ENCODE measurements at regions not wholly inside any gene's neighbourhood (a gene's known extent, or its start where the extent isn't known, plus 50 kb on each side); places are given as distances from the start of the nearest gene placed in this dataset.
A peak's percentile ranks its signal among the peaks of the same experiment; 100 is the strongest.

GRCh38 chr16:65767125-65767524 lies 599.4 kb upstream of the CDH5 start:
- H3K27ac ChIP-seq (ENCODE audit: low read length), result no peak overlapping the region
- DNase-seq, result peak; percentile 18
- 40% methylated on average over 4 of the region's 4 CpGs for WGBS (ENCODE audit: insufficient coverage)
- H3K9me3 ChIP-seq (replicated peaks; ENCODE audit: control insufficient read depth, low read depth, low read length), result no peaks in the 10 kb centered on the region
- H3K4me3 ChIP-seq (ENCODE audit: low read length), result no peak overlapping the region
- H3K27me3 ChIP-seq (ENCODE audit: control insufficient read depth, insufficient read depth, low read length), result no peaks in the 10 kb centered on the region
- no peaks in the 10 kb centered on the region for H3K4me1 ChIP-seq (ENCODE audit: control insufficient read depth, insufficient read depth, low read length)
- no peaks in the 10 kb centered on the region for H3K36me3 ChIP-seq (ENCODE audit: control insufficient read depth, insufficient read depth, low read length)

- Histone ChIP-seq H3K9me3 (replicated peaks; ENCODE audit: control insufficient read depth, low read depth, low read length) (no peaks in the 10 kb centered on the region), H3K27ac (ENCODE audit: low read length) (no peak overlapping the region), H3K4me3 (ENCODE audit: low read length) (no peak overlapping the region), H3K4me1 (ENCODE audit: control insufficient read depth, insufficient read depth, low read length) (no peaks in the 10 kb centered on the region), H3K36me3 (ENCODE audit: control insufficient read depth, insufficient read depth, low read length) (no peaks in the 10 kb centered on the region), H3K27me3 (ENCODE audit: control insufficient read depth, insufficient read depth, low read length) (no peaks in the 10 kb centered on the region)
- no peak for DNase-seq
- WGBS (ENCODE audit: insufficient coverage), result 80% methylated on average over 1 of the region's 7 CpGs
Measured at GRCh38 chr16:65763640-65764305, 602.7 kb upstream of the CDH5 start.

GRCh38 chr16:65760874-65761273 lies 605.6 kb upstream of the CDH5 start:
- no peaks in the 10 kb centered on the region for H3K36me3 ChIP-seq (ENCODE audit: control insufficient read depth, insufficient read depth, low read length)
- peaks cover 5% of the 10 kb centered on the region for H3K4me1 ChIP-seq (ENCODE audit: control insufficient read depth, insufficient read depth, low read length)
- H3K27me3 ChIP-seq (ENCODE audit: control insufficient read depth, insufficient read depth, low read length), result no peaks in the 10 kb centered on the region
- no peaks in the 10 kb centered on the region for H3K9me3 ChIP-seq (replicated peaks; ENCODE audit: control insufficient read depth, low read depth, low read length)
- DNase-seq, result no peak
- H3K4me3 ChIP-seq (ENCODE audit: low read length), result no peak overlapping the region
- no peak overlapping the region for H3K27ac ChIP-seq (ENCODE audit: low read length)
- no CpG with 5 or more reads among the region's 4 CpGs for WGBS (ENCODE audit: insufficient coverage)

- no peak for DNase-seq
- Histone ChIP-seq H3K4me3 (ENCODE audit: low read length) (no peak overlapping the region), H3K36me3 (ENCODE audit: control insufficient read depth, insufficient read depth, low read length) (no peaks in the 10 kb centered on the region), H3K27ac (ENCODE audit: low read length) (no peak overlapping the region), H3K4me1 (ENCODE audit: control insufficient read depth, insufficient read depth, low read length) (peaks cover 17% of the 10 kb centered on the region), H3K27me3 (ENCODE audit: control insufficient read depth, insufficient read depth, low read length) (no peaks in the 10 kb centered on the region), H3K9me3 (replicated peaks; ENCODE audit: control insufficient read depth, low read depth, low read length) (no peaks in the 10 kb centered on the region)
- 48% methylated on average over 3 of the region's 4 CpGs for WGBS (ENCODE audit: insufficient coverage)
Measured at GRCh38 chr16:65758620-65759019, 607.9 kb upstream of the CDH5 start.

GRCh38 chr16:65757064-65757463 lies 609.4 kb upstream of the CDH5 start:
- DNase-seq, result peak; percentile 83
- Histone ChIP-seq H3K27me3 (ENCODE audit: control insufficient read depth, insufficient read depth, low read length) (no peaks in the 10 kb centered on the region), H3K4me3 (ENCODE audit: low read length) (no peak overlapping the region), H3K9me3 (replicated peaks; ENCODE audit: control insufficient read depth, low read depth, low read length) (no peaks in the 10 kb centered on the region), H3K36me3 (ENCODE audit: control insufficient read depth, insufficient read depth, low read length) (no peaks in the 10 kb centered on the region), H3K27ac (ENCODE audit: low read length) (no peak overlapping the region), H3K4me1 (ENCODE audit: control insufficient read depth, insufficient read depth, low read length) (peaks cover 25% of the 10 kb centered on the region)
- 17% methylated on average over 4 of the region's 4 CpGs for WGBS (ENCODE audit: insufficient coverage)

GRCh38 chr16:65756163-65756562 lies 610.3 kb upstream of the CDH5 start:
- Histone ChIP-seq H3K4me3 (ENCODE audit: low read length) (no peak overlapping the region), H3K36me3 (ENCODE audit: control insufficient read depth, insufficient read depth, low read length) (no peaks in the 10 kb centered on the region), H3K27me3 (ENCODE audit: control insufficient read depth, insufficient read depth, low read length) (no peaks in the 10 kb centered on the region), H3K4me1 (ENCODE audit: control insufficient read depth, insufficient read depth, low read length) (peaks cover 32% of the 10 kb centered on the region), H3K9me3 (replicated peaks; ENCODE audit: control insufficient read depth, low read depth, low read length) (no peaks in the 10 kb centered on the region), H3K27ac (ENCODE audit: low read length) (no peak overlapping the region)
- no peak for DNase-seq
- no CpG with 5 or more reads among the region's 4 CpGs for whole genome bisulfite sequencing (ENCODE audit: insufficient coverage)

GRCh38 chr16:65754820-65755691 lies 611.4 kb upstream of the CDH5 start:
- whole genome bisulfite sequencing (ENCODE audit: insufficient coverage), result 25% methylated on average over 16 of the region's 19 CpGs
- Histone ChIP-seq H3K9me3 (replicated peaks; ENCODE audit: control insufficient read depth, low read depth, low read length) (no peaks in the 10 kb centered on the region), H3K4me1 (ENCODE audit: control insufficient read depth, insufficient read depth, low read length) (peaks cover 36% of the 10 kb centered on the region), H3K27me3 (ENCODE audit: control insufficient read depth, insufficient read depth, low read length) (no peaks in the 10 kb centered on the region), H3K27ac (ENCODE audit: low read length) (no peak overlapping the region), H3K4me3 (ENCODE audit: low read length) (no peak overlapping the region), H3K36me3 (ENCODE audit: control insufficient read depth, insufficient read depth, low read length) (no peaks in the 10 kb centered on the region)
- DNase-seq, result peak; percentile 87

GRCh38 chr16:65752522-65752844 lies 614.0 kb upstream of the CDH5 start:
- H3K4me1 ChIP-seq (ENCODE audit: control insufficient read depth, insufficient read depth, low read length), result peaks cover 36% of the 10 kb centered on the region
- H3K27me3 ChIP-seq (ENCODE audit: control insufficient read depth, insufficient read depth, low read length), result no peaks in the 10 kb centered on the region
- H3K36me3 ChIP-seq (ENCODE audit: control insufficient read depth, insufficient read depth, low read length), result no peaks in the 10 kb centered on the region
- DNase-seq, result no peak
- WGBS (ENCODE audit: insufficient coverage), result no CpG with 5 or more reads among the region's 1 CpG
- no peaks in the 10 kb centered on the region for H3K9me3 ChIP-seq (replicated peaks; ENCODE audit: control insufficient read depth, low read depth, low read length)
- H3K27ac ChIP-seq (ENCODE audit: low read length), result no peak overlapping the region
- no peak overlapping the region for H3K4me3 ChIP-seq (ENCODE audit: low read length)

GRCh38 chr16:65751622-65752521 lies 614.6 kb upstream of the CDH5 start:
- H3K4me1 ChIP-seq (ENCODE audit: control insufficient read depth, insufficient read depth, low read length), result peaks cover 30% of the 10 kb centered on the region

GRCh38 chr16:65749506-65749905 lies 617.0 kb upstream of the CDH5 start:
- Histone ChIP-seq H3K27me3 (ENCODE audit: control insufficient read depth, insufficient read depth, low read length) (no peaks in the 10 kb centered on the region), H3K36me3 (ENCODE audit: control insufficient read depth, insufficient read depth, low read length) (no peaks in the 10 kb centered on the region), H3K27ac (ENCODE audit: low read length) (no peak overlapping the region), H3K4me1 (ENCODE audit: control insufficient read depth, insufficient read depth, low read length) (peaks cover 19% of the 10 kb centered on the region), H3K4me3 (ENCODE audit: low read length) (no peak overlapping the region), H3K9me3 (replicated peaks; ENCODE audit: control insufficient read depth, low read depth, low read length) (no peaks in the 10 kb centered on the region)
- no peak for DNase-seq
- 25% methylated on average over 4 of the region's 6 CpGs for WGBS (ENCODE audit: insufficient coverage)

More at GRCh38 chr16:65751622-65752521, 614.6 kb upstream of the CDH5 start:
- WGBS (ENCODE audit: insufficient coverage), result 92% methylated on average over 3 of the region's 8 CpGs
- Histone ChIP-seq H3K27me3 (ENCODE audit: control insufficient read depth, insufficient read depth, low read length) (no peaks in the 10 kb centered on the region), H3K4me3 (ENCODE audit: low read length) (no peak overlapping the region), H3K9me3 (replicated peaks; ENCODE audit: control insufficient read depth, low read depth, low read length) (no peaks in the 10 kb centered on the region), H3K36me3 (ENCODE audit: control insufficient read depth, insufficient read depth, low read length) (no peaks in the 10 kb centered on the region), H3K27ac (ENCODE audit: low read length) (no peak overlapping the region)
- peak; percentile 50 for DNase-seq

All from muscle of leg (tissue), 3 donors.